ENCODE measurements at regions not wholly inside any gene's neighbourhood (a gene's known extent, or its start where the extent isn't known, plus 50 kb on each side); places are given as distances from the start of the nearest gene placed in this dataset.

- Histone ChIP-seq H3K9ac (ENCODE audit: low read depth in 1 of 2, low read length in 2 of 2) (no peak overlapping the region), H3K4me3 (ENCODE audit: low read length in 2 of 2) (no peak overlapping the region), H3K27ac (ENCODE audit: low read depth in 2 of 2, low read length in 2 of 2) (no peak overlapping the region), H3K27me3 (ENCODE audit: control insufficient read depth in 2 of 2, insufficient read depth in 2 of 2, low read length in 2 of 2) (no peaks in the 10 kb centered on the region), H3K9me3 (ENCODE audit: control insufficient read depth in 2 of 2, low read length in 2 of 2) (no peaks in the 10 kb centered on the region), H3K36me3 (ENCODE audit: control insufficient read depth in 2 of 2, insufficient read depth in 2 of 2, low read length in 2 of 2) (no peaks in the 10 kb centered on the region), H3K4me1 (ENCODE audit: control insufficient read depth in 2 of 2, insufficient read depth in 2 of 2, low read length in 2 of 2) (no peaks in the 10 kb centered on the region)
Observed at GRCh38 chr4:155616117-155616516, 50.5 kb upstream of the GUCY1A1 start.

GRCh38 chr4:155615081-155615887 is 51.4 kb upstream of the GUCY1A1 start:
- Histone ChIP-seq H3K4me1 (ENCODE audit: control insufficient read depth in 2 of 2, insufficient read depth in 2 of 2, low read length in 2 of 2) (no peaks in the 10 kb centered on the region), H3K9me3 (ENCODE audit: control insufficient read depth in 2 of 2, low read length in 2 of 2) (no peaks in the 10 kb centered on the region), H3K27me3 (ENCODE audit: control insufficient read depth in 2 of 2, insufficient read depth in 2 of 2, low read length in 2 of 2) (no peaks in the 10 kb centered on the region), H3K9ac (ENCODE audit: low read depth in 1 of 2, low read length in 2 of 2) (no peak overlapping the region), H3K36me3 (ENCODE audit: control insufficient read depth in 2 of 2, insufficient read depth in 2 of 2, low read length in 2 of 2) (no peaks in the 10 kb centered on the region), H3K4me3 (ENCODE audit: low read length in 2 of 2) (no peak overlapping the region), H3K27ac (ENCODE audit: low read depth in 2 of 2, low read length in 2 of 2) (no peak overlapping the region)

- H3K9me3 ChIP-seq (ENCODE audit: control insufficient read depth in 2 of 2, low read length in 2 of 2): no peaks in the 10 kb centered on the region
- H3K36me3 ChIP-seq (ENCODE audit: control insufficient read depth in 2 of 2, insufficient read depth in 2 of 2, low read length in 2 of 2): no peaks in the 10 kb centered on the region
- H3K4me1 ChIP-seq (ENCODE audit: control insufficient read depth in 2 of 2, insufficient read depth in 2 of 2, low read length in 2 of 2): no peaks in the 10 kb centered on the region
- H3K9ac ChIP-seq (ENCODE audit: low read depth in 1 of 2, low read length in 2 of 2): no peak overlapping the region
- H3K4me3 ChIP-seq (ENCODE audit: low read length in 2 of 2): no peak overlapping the region
- no peaks in the 10 kb centered on the region for H3K27me3 ChIP-seq (ENCODE audit: control insufficient read depth in 2 of 2, insufficient read depth in 2 of 2, low read length in 2 of 2)
- no peak overlapping the region for H3K27ac ChIP-seq (ENCODE audit: low read depth in 2 of 2, low read length in 2 of 2)
Observed at GRCh38 chr4:155614111-155614762, 52.4 kb upstream of the GUCY1A1 start.

GRCh38 chr4:155612074-155612473 is 54.6 kb upstream of the GUCY1A1 start:
- H3K36me3 ChIP-seq (ENCODE audit: control insufficient read depth in 2 of 2, insufficient read depth in 2 of 2, low read length in 2 of 2): no peaks in the 10 kb centered on the region
- no peak overlapping the region for H3K9ac ChIP-seq (ENCODE audit: low read depth in 1 of 2, low read length in 2 of 2)
- H3K27me3 ChIP-seq (ENCODE audit: control insufficient read depth in 2 of 2, insufficient read depth in 2 of 2, low read length in 2 of 2): no peaks in the 10 kb centered on the region
- H3K4me1 ChIP-seq (ENCODE audit: control insufficient read depth in 2 of 2, insufficient read depth in 2 of 2, low read length in 2 of 2): no peaks in the 10 kb centered on the region
- H3K27ac ChIP-seq (ENCODE audit: low read depth in 2 of 2, low read length in 2 of 2): no peak overlapping the region
- H3K9me3 ChIP-seq (ENCODE audit: control insufficient read depth in 2 of 2, low read length in 2 of 2): no peaks in the 10 kb centered on the region
- H3K4me3 ChIP-seq (ENCODE audit: low read length in 2 of 2): no peak overlapping the region

GRCh38 chr4:155611501-155611900 is 55.1 kb upstream of the GUCY1A1 start:
- Histone ChIP-seq H3K4me3 (ENCODE audit: low read length in 2 of 2) (no peak overlapping the region), H3K9me3 (ENCODE audit: control insufficient read depth in 2 of 2, low read length in 2 of 2) (no peaks in the 10 kb centered on the region), H3K4me1 (ENCODE audit: control insufficient read depth in 2 of 2, insufficient read depth in 2 of 2, low read length in 2 of 2) (no peaks in the 10 kb centered on the region), H3K36me3 (ENCODE audit: control insufficient read depth in 2 of 2, insufficient read depth in 2 of 2, low read length in 2 of 2) (no peaks in the 10 kb centered on the region), H3K9ac (ENCODE audit: low read depth in 1 of 2, low read length in 2 of 2) (no peak overlapping the region), H3K27ac (ENCODE audit: low read depth in 2 of 2, low read length in 2 of 2) (no peak overlapping the region), H3K27me3 (ENCODE audit: control insufficient read depth in 2 of 2, insufficient read depth in 2 of 2, low read length in 2 of 2) (no peaks in the 10 kb centered on the region)

GRCh38 chr4:155610143-155610542 is 56.5 kb upstream of the GUCY1A1 start:
- Histone ChIP-seq H3K9me3 (ENCODE audit: control insufficient read depth in 2 of 2, low read length in 2 of 2) (no peaks in the 10 kb centered on the region), H3K9ac (ENCODE audit: low read depth in 1 of 2, low read length in 2 of 2) (no peak overlapping the region), H3K36me3 (ENCODE audit: control insufficient read depth in 2 of 2, insufficient read depth in 2 of 2, low read length in 2 of 2) (no peaks in the 10 kb centered on the region), H3K4me3 (ENCODE audit: low read length in 2 of 2) (no peak overlapping the region), H3K4me1 (ENCODE audit: control insufficient read depth in 2 of 2, insufficient read depth in 2 of 2, low read length in 2 of 2) (no peaks in the 10 kb centered on the region), H3K27ac (ENCODE audit: low read depth in 2 of 2, low read length in 2 of 2) (no peak overlapping the region), H3K27me3 (ENCODE audit: control insufficient read depth in 2 of 2, insufficient read depth in 2 of 2, low read length in 2 of 2) (no peaks in the 10 kb centered on the region)

GRCh38 chr4:155609455-155610059 is 57.1 kb upstream of the GUCY1A1 start:
- H3K4me3 ChIP-seq (ENCODE audit: low read length in 2 of 2): no peak overlapping the region
- no peaks in the 10 kb centered on the region for H3K9me3 ChIP-seq (ENCODE audit: control insufficient read depth in 2 of 2, low read length in 2 of 2)
- H3K4me1 ChIP-seq (ENCODE audit: control insufficient read depth in 2 of 2, insufficient read depth in 2 of 2, low read length in 2 of 2): no peaks in the 10 kb centered on the region
- H3K36me3 ChIP-seq (ENCODE audit: control insufficient read depth in 2 of 2, insufficient read depth in 2 of 2, low read length in 2 of 2): no peaks in the 10 kb centered on the region
- H3K9ac ChIP-seq (ENCODE audit: low read depth in 1 of 2, low read length in 2 of 2): no peak overlapping the region
- no peak overlapping the region for H3K27ac ChIP-seq (ENCODE audit: low read depth in 2 of 2, low read length in 2 of 2)
- no peaks in the 10 kb centered on the region for H3K27me3 ChIP-seq (ENCODE audit: control insufficient read depth in 2 of 2, insufficient read depth in 2 of 2, low read length in 2 of 2)

- H3K9me3 ChIP-seq (ENCODE audit: control insufficient read depth in 2 of 2, low read length in 2 of 2): no peaks in the 10 kb centered on the region
- no peaks in the 10 kb centered on the region for H3K27me3 ChIP-seq (ENCODE audit: control insufficient read depth in 2 of 2, insufficient read depth in 2 of 2, low read length in 2 of 2)
- H3K9ac ChIP-seq (ENCODE audit: low read depth in 1 of 2, low read length in 2 of 2): no peak overlapping the region
- no peaks in the 10 kb centered on the region for H3K36me3 ChIP-seq (ENCODE audit: control insufficient read depth in 2 of 2, insufficient read depth in 2 of 2, low read length in 2 of 2)
- no peak overlapping the region for H3K4me3 ChIP-seq (ENCODE audit: low read length in 2 of 2)
- no peaks in the 10 kb centered on the region for H3K4me1 ChIP-seq (ENCODE audit: control insufficient read depth in 2 of 2, insufficient read depth in 2 of 2, low read length in 2 of 2)
- H3K27ac ChIP-seq (ENCODE audit: low read depth in 2 of 2, low read length in 2 of 2): no peak overlapping the region
Observed at GRCh38 chr4:155608225-155608885, 58.3 kb upstream of the GUCY1A1 start.

GRCh38 chr4:155607481-155607880 is 59.2 kb upstream of the GUCY1A1 start:
- Histone ChIP-seq H3K27ac (ENCODE audit: low read depth in 2 of 2, low read length in 2 of 2) (no peak overlapping the region), H3K4me3 (ENCODE audit: low read length in 2 of 2) (no peak overlapping the region), H3K36me3 (ENCODE audit: control insufficient read depth in 2 of 2, insufficient read depth in 2 of 2, low read length in 2 of 2) (no peaks in the 10 kb centered on the region)

More at GRCh38 chr4:155607481-155607880, 59.2 kb upstream of the GUCY1A1 start:
- Histone ChIP-seq H3K9ac (ENCODE audit: low read depth in 1 of 2, low read length in 2 of 2) (no peak overlapping the region), H3K9me3 (ENCODE audit: control insufficient read depth in 2 of 2, low read length in 2 of 2) (no peaks in the 10 kb centered on the region), H3K4me1 (ENCODE audit: control insufficient read depth in 2 of 2, insufficient read depth in 2 of 2, low read length in 2 of 2) (no peaks in the 10 kb centered on the region), H3K27me3 (ENCODE audit: control insufficient read depth in 2 of 2, insufficient read depth in 2 of 2, low read length in 2 of 2) (no peaks in the 10 kb centered on the region)

Data from mucosa of rectum (tissue), 2 donors.